HEK293 (cell line): ENCODE measurements at regions not wholly inside any gene's neighbourhood (a gene's known extent, or its start where the extent isn't known, plus 50 kb on each side); places are given as distances from the start of the nearest gene placed in this dataset.

Experiments
- SETDB1 ChIP-seq: IDR thresholded peaks from one replicate; pipeline ENCODE4 v1.6.1; 2017; ENCODE audit warnings: mild to moderate bottlenecking, low read length, moderate library complexity, mixed read lengths; ENCODE audit not compliant: insufficient read length
- TCF7L2 ChIP-seq: IDR thresholded peaks from 2 replicates; pipeline ENCODE4 v1.6.1; 2011; ENCODE audit warnings: low read depth, mild to moderate bottlenecking, inconsistent platforms, low read length, moderate library complexity, borderline replicate concordance
- YY1 ChIP-seq: fragments of 450-650 bp; formaldehyde crosslinking; IDR thresholded peaks from 2 replicates; pipeline ENCODE4 v1.5.1; 2018; ENCODE audit warnings: missing biosample characterization, missing genetic modification characterization

GRCh38 chr12:63403256-63403655 is 252.3 kb upstream of the AVPR1A start:
- TF ChIP-seq YY1 (tag by site-specific recombination) (no peak), SETDB1 (no peak), TCF7L2 (no peak)
